BJ (cell line): ENCODE measurements at regions not wholly inside any gene's neighbourhood (a gene's known extent, or its start where the extent isn't known, plus 50 kb on each side); places are given as distances from the start of the nearest gene placed in this dataset.

Source experiments
- CTCF ChIA-PET: fragments of 350-600 bp; formaldehyde crosslinking; extraction: SDS; loops from one replicate; lab custom pipeline; 2021; ENCODE audit warnings: antibody characterized with exemption, inconsistent platforms; lab: Yijun Ruan, JAX
- POLR2A ChIA-PET: fragments of 300-600 bp; sonication (Branson Sonifier 250); formaldehyde crosslinking; extraction: SDS; loops from one replicate; lab custom pipeline; 2021; ENCODE audit warnings: antibody characterized with exemption; lab: Charles Lee
- DNase-seq: peaks from one replicate; pipeline ENCODE4 v3.0.0-alpha.2; 2011; ENCODE audit warnings: low read depth
- H3K27me3 ChIP-seq: 2 replicates; pipeline ENCODE4 v1.6.0; 2011; ENCODE audit warnings: low read length; ENCODE audit not compliant: control insufficient read depth, insufficient read depth
- H3K36me3 ChIP-seq: 2 replicates; pipeline ENCODE4 v1.5.1; 2011; ENCODE audit warnings: low read length; ENCODE audit not compliant: control insufficient read depth, insufficient read depth
- H3K4me3 ChIP-seq: 2 replicates; pipeline ENCODE4 v1.5.1; 2011; ENCODE audit warnings: low read depth, mild to moderate bottlenecking, control low read depth, low read length
- TF ChIP-seq, protein P1 (sequence below): IDR thresholded peaks from 2 replicates; pipeline ENCODE4 v1.5.1; 2011; ENCODE audit warnings: low read depth, mild to moderate bottlenecking, control low read depth, inconsistent platforms, low read length, moderate library complexity; ENCODE audit not compliant: insufficient read depth

DNA sequence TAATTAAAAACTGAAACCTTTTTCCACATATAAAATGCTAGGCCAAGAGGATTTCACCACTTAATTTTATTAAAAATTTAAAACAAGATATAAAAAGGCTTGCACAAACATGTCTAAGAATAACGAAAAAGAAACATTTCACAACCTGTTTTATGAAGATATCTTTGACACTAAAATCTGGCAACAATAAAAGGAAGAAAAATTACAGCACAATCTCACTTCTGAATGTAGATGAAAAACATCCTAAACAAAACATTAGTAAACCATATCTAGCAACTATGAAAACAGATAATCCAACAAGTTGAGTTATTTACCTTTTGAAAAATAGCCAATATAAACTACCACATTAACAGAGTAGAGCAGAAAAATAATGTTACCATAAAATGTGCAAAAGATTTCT is 185.4 kb upstream of the MMADHC start:
- no peaks in the 10 kb centered on the region for H3K36me3 ChIP-seq
- TF ChIP-seq, protein P1, sequence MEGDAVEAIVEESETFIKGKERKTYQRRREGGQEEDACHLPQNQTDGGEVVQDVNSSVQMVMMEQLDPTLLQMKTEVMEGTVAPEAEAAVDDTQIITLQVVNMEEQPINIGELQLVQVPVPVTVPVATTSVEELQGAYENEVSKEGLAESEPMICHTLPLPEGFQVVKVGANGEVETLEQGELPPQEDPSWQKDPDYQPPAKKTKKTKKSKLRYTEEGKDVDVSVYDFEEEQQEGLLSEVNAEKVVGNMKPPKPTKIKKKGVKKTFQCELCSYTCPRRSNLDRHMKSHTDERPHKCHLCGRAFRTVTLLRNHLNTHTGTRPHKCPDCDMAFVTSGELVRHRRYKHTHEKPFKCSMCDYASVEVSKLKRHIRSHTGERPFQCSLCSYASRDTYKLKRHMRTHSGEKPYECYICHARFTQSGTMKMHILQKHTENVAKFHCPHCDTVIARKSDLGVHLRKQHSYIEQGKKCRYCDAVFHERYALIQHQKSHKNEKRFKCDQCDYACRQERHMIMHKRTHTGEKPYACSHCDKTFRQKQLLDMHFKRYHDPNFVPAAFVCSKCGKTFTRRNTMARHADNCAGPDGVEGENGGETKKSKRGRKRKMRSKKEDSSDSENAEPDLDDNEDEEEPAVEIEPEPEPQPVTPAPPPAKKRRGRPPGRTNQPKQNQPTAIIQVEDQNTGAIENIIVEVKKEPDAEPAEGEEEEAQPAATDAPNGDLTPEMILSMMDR: no peak
- no peak overlapping the region for H3K4me3 ChIP-seq
- POLR2A ChIA-PET: no interaction called here
- H3K27me3 ChIP-seq: no peaks in the 10 kb centered on the region
- CTCF ChIA-PET: no interaction called here
- no peak for DNase-seq

DNA sequence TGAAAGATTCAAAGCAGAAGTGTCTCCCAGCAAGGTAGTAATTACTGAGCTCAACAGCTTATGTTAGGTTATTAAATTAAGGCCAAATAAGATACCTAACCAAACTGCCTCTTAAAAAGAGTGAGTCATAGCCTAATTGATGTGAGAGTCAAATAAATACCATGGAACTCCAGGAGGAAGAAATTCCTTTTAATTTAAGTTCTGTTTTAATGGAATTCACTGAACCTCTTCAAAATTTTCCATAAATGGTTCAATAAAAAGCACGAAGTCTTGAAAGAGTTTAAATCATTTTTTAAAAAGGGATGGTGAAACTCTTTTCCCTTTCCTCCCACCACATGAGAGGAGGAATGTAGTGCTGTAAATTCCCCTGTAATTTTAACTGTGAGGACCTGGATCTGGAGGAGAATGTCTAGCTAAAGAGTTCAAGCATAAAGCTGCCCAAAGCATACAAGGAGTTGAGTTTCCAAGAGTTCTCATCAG is 180.8 kb upstream of the MMADHC start:
- peak; percentile 84 for DNase-seq
- no peak overlapping the region for H3K4me3 ChIP-seq
- POLR2A ChIA-PET: interaction anchor here (0.9 kb wide), 1 partner anchor 181 kb away, joined by 3 read pairs; no protein-coding TSS in a partner anchor
- H3K27me3 ChIP-seq: no peaks in the 10 kb centered on the region
- H3K36me3 ChIP-seq: no peaks in the 10 kb centered on the region
- TF ChIP-seq, protein P1: no peak
- CTCF ChIA-PET: no interaction called here

DNA sequence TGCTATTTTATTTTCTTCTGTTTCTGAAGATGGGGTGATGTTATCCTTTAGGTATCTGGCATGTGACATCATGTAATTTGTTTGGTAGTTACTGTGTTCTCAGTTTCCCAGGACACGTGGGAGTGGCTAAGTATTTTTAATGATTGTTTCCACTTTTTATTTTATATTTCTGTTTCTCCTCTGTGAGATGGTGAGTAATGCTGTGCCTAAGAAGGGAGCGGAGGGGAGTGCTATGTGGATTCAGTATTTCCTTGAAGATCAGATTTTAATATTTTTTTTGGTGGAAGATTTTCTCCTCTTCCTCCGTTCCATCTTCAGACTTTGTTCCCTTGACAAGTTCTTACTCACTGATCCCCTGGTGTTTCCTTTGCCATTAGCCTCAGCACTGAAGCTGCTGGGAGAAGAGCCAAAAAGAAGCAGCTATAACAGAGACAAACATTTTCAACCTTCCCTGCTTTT is 180.0 kb upstream of the MMADHC start:
- peak; percentile 78 for DNase-seq
- Histone ChIP-seq H3K36me3 (no peaks in the 10 kb centered on the region), H3K4me3 (no peak overlapping the region), H3K27me3 (no peaks in the 10 kb centered on the region)
- POLR2A ChIA-PET: no interaction called here
- CTCF ChIA-PET: no interaction called here
- TF ChIP-seq, protein P1: no peak

DNA sequence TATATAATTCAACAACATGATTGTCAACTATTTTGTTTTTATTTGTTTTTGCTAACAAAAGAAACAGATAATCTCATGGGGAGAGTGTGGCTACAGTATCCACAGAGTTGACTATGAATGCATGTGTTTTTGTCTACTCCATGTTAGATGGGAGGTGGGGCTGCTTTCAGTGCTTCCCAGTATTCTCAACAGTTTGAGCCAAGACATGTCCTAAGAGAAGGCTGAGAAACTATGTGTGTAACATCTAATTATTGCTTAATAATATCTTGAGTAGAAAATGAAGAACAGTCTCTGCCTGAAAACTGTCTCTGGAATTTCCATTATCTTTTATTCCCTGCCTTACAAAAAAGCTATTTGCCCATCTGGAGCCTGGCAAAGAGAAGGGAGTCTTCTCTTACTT is 178.8 kb upstream of the MMADHC start:
- Histone ChIP-seq H3K36me3 (no peaks in the 10 kb centered on the region), H3K27me3 (no peaks in the 10 kb centered on the region), H3K4me3 (no peak overlapping the region)
- CTCF ChIA-PET: no interaction called here
- TF ChIP-seq, protein P1: no peak
- POLR2A ChIA-PET: no interaction called here
- DNase-seq: no peak

DNA sequence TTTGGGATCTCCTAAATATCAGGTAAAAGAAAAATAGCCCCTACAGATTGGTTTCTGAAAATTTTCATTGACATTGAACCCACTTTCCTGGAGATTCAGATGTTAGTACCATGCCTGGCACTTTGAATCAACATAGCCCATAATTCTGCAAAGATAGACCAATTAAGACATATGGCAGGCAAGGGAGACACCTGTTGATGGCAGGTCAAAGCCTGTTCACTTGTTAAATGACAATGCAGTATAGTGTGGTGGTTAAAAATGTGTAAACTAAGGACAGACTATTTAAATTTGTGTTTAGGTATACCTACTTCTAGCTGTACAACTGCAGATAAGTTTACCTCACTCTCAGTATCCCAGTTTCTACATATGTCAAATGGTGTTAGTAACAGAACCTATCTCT is 178.1 kb upstream of the MMADHC start:
- Histone ChIP-seq H3K4me3 (no peak overlapping the region), H3K36me3 (no peaks in the 10 kb centered on the region), H3K27me3 (no peaks in the 10 kb centered on the region)
- TF ChIP-seq, protein P1: no peak
- DNase-seq: no peak
- CTCF ChIA-PET: no interaction called here
- POLR2A ChIA-PET: no interaction called here
